CD4-positive, alpha-beta T cell (primary cell): ENCODE measurements at regions not wholly inside any gene's neighbourhood (a gene's known extent, or its start where the extent isn't known, plus 50 kb on each side); places are given as distances from the start of the nearest gene placed in this dataset.

ENCODE experiments used
- ATAC-seq: fragments of 200-7000 bp; cut with Tn5 transposase; one replicate; pipeline ENCODE4 v1.10.0; 2022; ENCODE audit warnings: mild to moderate bottlenecking; ENCODE audit not compliant: poor library complexity
- CTCF ChIA-PET: fragments of 350-600 bp; sonication (Branson Sonifier 250); formaldehyde crosslinking; loops from one replicate; lab custom pipeline; 2021; ENCODE audit warnings: antibody characterized with exemption, inconsistent platforms; lab: Charles Lee
- POLR2A ChIA-PET: fragments of 350-600 bp; sonication (Branson Sonifier 250); formaldehyde crosslinking; loops from one replicate; lab custom pipeline; 2021; ENCODE audit warnings: antibody characterized with exemption, inconsistent platforms; lab: Charles Lee
- DNase-seq, 14 experiments: peaks; one replicate each; pipeline ENCODE4 v3.0.0-alpha.2; 2013 to 2020; ENCODE audit warnings: mixed read lengths in 2 of 14
- H3K27ac ChIP-seq, 2 donors: one replicate each; pipeline versions ENCODE4 v1.5.1 to v1.7.0; 2013; ENCODE audit warnings: low read length in 2 of 2, low read depth in 1 of 2, mild to moderate bottlenecking in 1 of 2
- H3K27me3 ChIP-seq, 2 experiments: 1 replicate in 1 of 2; 2 replicates in 1 of 2; pipeline versions ENCODE4 v1.6.1 to v1.7.0; 2013; ENCODE audit warnings: low read length in 2 of 2, control low read depth in 1 of 2, mild to moderate bottlenecking in 1 of 2, moderate library complexity in 1 of 2; ENCODE audit not compliant: insufficient read depth in 2 of 2, control insufficient read depth in 1 of 2
- H3K36me3 ChIP-seq: one replicate; pipeline ENCODE4 v1.6.1; 2013; ENCODE audit warnings: low read length, control low read depth; ENCODE audit not compliant: insufficient read depth
- H3K4me1 ChIP-seq: one replicate; pipeline ENCODE4 v1.6.1; 2013; ENCODE audit warnings: low read length, control low read depth; ENCODE audit not compliant: insufficient read depth
- H3K4me3 ChIP-seq: one replicate; pipeline ENCODE4 v1.5.1; 2013; ENCODE audit warnings: mild to moderate bottlenecking, low read length, moderate library complexity
- H3K9me3 ChIP-seq, 2 experiments: 1 replicate in 1 of 2; 2 replicates in 1 of 2; pipeline versions ENCODE4 v1.6.1 to v1.7.0; 2013; ENCODE audit warnings: low read length in 2 of 2, mild to moderate bottlenecking in 2 of 2, control low read depth in 1 of 2, moderate library complexity in 1 of 2; ENCODE audit not compliant: control insufficient read depth in 1 of 2, insufficient read depth in 1 of 2
- H3K27ac Mint-ChIP-seq: one replicate; pipeline ENCODE4 v1.8.0; 2020; ENCODE audit warnings: mixed read lengths
- H3K27me3 Mint-ChIP-seq: one replicate; pipeline ENCODE4 v1.8.0; 2021; ENCODE audit warnings: mixed read lengths
- H3K36me3 Mint-ChIP-seq: one replicate; pipeline ENCODE4 v1.8.0; 2021; ENCODE audit warnings: low read depth, mixed read lengths
- H3K4me1 Mint-ChIP-seq: one replicate; pipeline ENCODE4 v1.8.0; 2021; ENCODE audit warnings: low read depth, mixed read lengths
- H3K4me3 Mint-ChIP-seq: one replicate; pipeline ENCODE4 v1.8.0; 2020; ENCODE audit warnings: mild to moderate bottlenecking, mixed read lengths
- H3K9me3 Mint-ChIP-seq: one replicate; pipeline ENCODE4 v1.8.0; 2020; ENCODE audit warnings: mixed read lengths
- CTCF ChIP-seq: fragments of 200-600 bp; IDR thresholded peaks from one replicate; pipeline ENCODE4 v1.8.0; 2022; ENCODE audit warnings: antibody characterized with exemption, mild to moderate bottlenecking
- intact Hi-C, 2 experiments: fragments of 100-400 bp; cut with DNase I in 1 of 2; cut with micrococcal nuclease in 1 of 2; formaldehyde crosslinking; loops; one replicate each; pipeline versions ENCODE4 v1.15.1 to v1.9.0; 2023 to 2025; cut with DNase I, micrococcal nuclease

- DNase-seq, result no peak
- H3K36me3 Mint-ChIP-seq, result no peaks in the 10 kb centered on the region
- H3K4me3 ChIP-seq, result no peak overlapping the region
- H3K27me3 Mint-ChIP-seq, result no peaks in the 10 kb centered on the region
- H3K4me3 Mint-ChIP-seq, result no peak overlapping the region
- H3K4me1 ChIP-seq, result no peaks in the 10 kb centered on the region
- no peak for TF ChIP-seq CTCF
- H3K9me3 Mint-ChIP-seq, result peaks cover 8% of the 10 kb centered on the region
- peaks cover 0 to 7% of the 10 kb centered on the region in 2 experiments for H3K9me3 ChIP-seq
- H3K27ac Mint-ChIP-seq, result no peak overlapping the region
- CTCF ChIA-PET, result no interaction called here
- no peaks in the 10 kb centered on the region for H3K27me3 ChIP-seq
- no peaks in the 10 kb centered on the region for H3K36me3 ChIP-seq
- ATAC-seq, result no peak
- no peaks in the 10 kb centered on the region for H3K4me1 Mint-ChIP-seq
- H3K27ac ChIP-seq, result no peak overlapping the region
- POLR2A ChIA-PET, result no interaction called here
- intact Hi-C loops, result no loop called here
Measured at GRCh38 chr4:135994360-135994759, 1537.9 kb downstream of the PCDH18 start.

GRCh38 chr4:135976860-135977259 lies 1555.4 kb downstream of the PCDH18 start:
- ChIA-PET POLR2A (no interaction called here), CTCF (no interaction called here)
- DNase-seq (no peak), ATAC-seq (no peak)
- TF ChIP-seq CTCF, result no peak
- Mint-ChIP-seq H3K36me3 (no peaks in the 10 kb centered on the region), H3K4me3 (no peak overlapping the region), H3K27me3 (no peaks in the 10 kb centered on the region), H3K9me3 (peaks cover 11% of the 10 kb centered on the region), H3K27ac (no peak overlapping the region), H3K4me1 (no peaks in the 10 kb centered on the region)
- intact Hi-C loops, result no loop called here
- H3K4me1 ChIP-seq, result no peaks in the 10 kb centered on the region
- no peak overlapping the region for H3K27ac ChIP-seq
- no peak overlapping the region for H3K4me3 ChIP-seq
- H3K27me3 ChIP-seq, result no peaks in the 10 kb centered on the region
- no peaks in the 10 kb centered on the region for H3K36me3 ChIP-seq
- peaks cover 0 to 3% of the 10 kb centered on the region in 2 experiments for H3K9me3 ChIP-seq

GRCh38 chr4:135966936-135967335 lies 1565.4 kb downstream of the PCDH18 start:
- peaks cover 5% of the 10 kb centered on the region for H3K9me3 Mint-ChIP-seq
- H3K9me3 ChIP-seq, result peaks cover 0 to 4% of the 10 kb centered on the region in 2 experiments
- no peak overlapping the region for H3K27ac ChIP-seq
- no peaks in the 10 kb centered on the region for H3K27me3 ChIP-seq
- H3K4me3 ChIP-seq, result no peak overlapping the region
- no peak for DNase-seq
- ChIA-PET CTCF (no interaction called here), POLR2A (no interaction called here)
- ATAC-seq, result no peak
- no peaks in the 10 kb centered on the region for H3K4me1 ChIP-seq
- H3K27me3 Mint-ChIP-seq, result no peaks in the 10 kb centered on the region
- H3K36me3 ChIP-seq, result no peaks in the 10 kb centered on the region
- no peak overlapping the region for H3K27ac Mint-ChIP-seq
- no peak for TF ChIP-seq CTCF
- no peaks in the 10 kb centered on the region for H3K4me1 Mint-ChIP-seq
- H3K4me3 Mint-ChIP-seq, result no peak overlapping the region
- intact Hi-C loops, result no loop called here
- no peaks in the 10 kb centered on the region for H3K36me3 Mint-ChIP-seq
